ENCODE measurements at regions not wholly inside any gene's neighbourhood (a gene's known extent, or its start where the extent isn't known, plus 50 kb on each side); places are given as distances from the start of the nearest gene placed in this dataset.

DNA sequence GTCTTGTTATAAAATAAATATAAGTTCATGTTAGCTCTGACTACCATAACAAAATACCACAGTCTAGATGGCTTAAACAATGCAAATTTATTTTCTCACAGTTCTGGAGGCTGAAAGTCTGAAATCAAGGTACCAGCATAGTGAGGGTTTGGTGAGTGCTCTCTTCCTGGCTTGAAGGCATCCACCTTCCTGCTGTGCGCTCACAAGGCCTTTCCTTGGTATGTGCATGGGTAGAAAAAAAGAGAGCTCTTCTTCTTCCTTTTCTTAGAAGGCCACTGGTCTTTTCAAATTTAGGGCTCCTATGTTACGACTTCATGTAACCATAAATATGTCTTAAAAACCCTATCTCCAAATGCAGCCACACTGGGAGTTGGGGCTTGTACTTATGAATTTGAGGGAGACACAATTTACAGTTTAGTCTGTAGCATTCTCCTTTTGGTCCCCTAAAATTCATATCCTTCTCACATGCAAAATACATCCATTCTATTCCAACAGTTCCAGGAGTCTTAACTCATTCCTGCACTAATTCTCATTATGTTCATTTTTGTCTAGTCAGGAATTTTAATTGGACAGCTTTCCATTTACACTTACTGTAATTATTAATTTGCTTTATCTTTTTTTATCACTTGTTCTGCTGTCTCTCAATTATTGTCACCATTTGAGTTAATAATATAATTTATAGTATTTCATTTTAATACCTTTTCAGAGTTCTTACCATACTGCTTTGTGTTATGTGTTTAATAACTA, 381.9 kb upstream of the EPHA7 start:
- TF ChIP-seq, protein P1, sequence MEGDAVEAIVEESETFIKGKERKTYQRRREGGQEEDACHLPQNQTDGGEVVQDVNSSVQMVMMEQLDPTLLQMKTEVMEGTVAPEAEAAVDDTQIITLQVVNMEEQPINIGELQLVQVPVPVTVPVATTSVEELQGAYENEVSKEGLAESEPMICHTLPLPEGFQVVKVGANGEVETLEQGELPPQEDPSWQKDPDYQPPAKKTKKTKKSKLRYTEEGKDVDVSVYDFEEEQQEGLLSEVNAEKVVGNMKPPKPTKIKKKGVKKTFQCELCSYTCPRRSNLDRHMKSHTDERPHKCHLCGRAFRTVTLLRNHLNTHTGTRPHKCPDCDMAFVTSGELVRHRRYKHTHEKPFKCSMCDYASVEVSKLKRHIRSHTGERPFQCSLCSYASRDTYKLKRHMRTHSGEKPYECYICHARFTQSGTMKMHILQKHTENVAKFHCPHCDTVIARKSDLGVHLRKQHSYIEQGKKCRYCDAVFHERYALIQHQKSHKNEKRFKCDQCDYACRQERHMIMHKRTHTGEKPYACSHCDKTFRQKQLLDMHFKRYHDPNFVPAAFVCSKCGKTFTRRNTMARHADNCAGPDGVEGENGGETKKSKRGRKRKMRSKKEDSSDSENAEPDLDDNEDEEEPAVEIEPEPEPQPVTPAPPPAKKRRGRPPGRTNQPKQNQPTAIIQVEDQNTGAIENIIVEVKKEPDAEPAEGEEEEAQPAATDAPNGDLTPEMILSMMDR (conservative IDR thresholded peaks at IDR 0.05) = no peak
- TF ChIP-seq ZFX (IDR thresholded peaks at IDR 0.05) = no peak
